ENCODE measurements at regions not wholly inside any gene's neighbourhood (a gene's known extent, or its start where the extent isn't known, plus 50 kb on each side); places are given as distances from the start of the nearest gene placed in this dataset.
"Not testable (repeated sequence)": the region's sequence is repeated elsewhere in the genome, so short reads cannot be mapped to it uniquely, and the experiment has no call there.

GRCh38 chr15:70516408-70517193 is 246.8 kb downstream of the UACA start:
- no peak for DNase-seq
- H3K27ac ChIP-seq: no peak overlapping the region
- H3K9me3 ChIP-seq (replicated peaks): 0 out of 2 replicates have a peak, but pooled peaks cover 4% of the 10 kb centered on the region
- no peaks in the 10 kb centered on the region for H3K36me3 ChIP-seq
- H3K27me3 ChIP-seq: no peaks in the 10 kb centered on the region
- H3K4me3 ChIP-seq: no peak overlapping the region
- no peaks in the 10 kb centered on the region for H3K4me1 ChIP-seq

DNA sequence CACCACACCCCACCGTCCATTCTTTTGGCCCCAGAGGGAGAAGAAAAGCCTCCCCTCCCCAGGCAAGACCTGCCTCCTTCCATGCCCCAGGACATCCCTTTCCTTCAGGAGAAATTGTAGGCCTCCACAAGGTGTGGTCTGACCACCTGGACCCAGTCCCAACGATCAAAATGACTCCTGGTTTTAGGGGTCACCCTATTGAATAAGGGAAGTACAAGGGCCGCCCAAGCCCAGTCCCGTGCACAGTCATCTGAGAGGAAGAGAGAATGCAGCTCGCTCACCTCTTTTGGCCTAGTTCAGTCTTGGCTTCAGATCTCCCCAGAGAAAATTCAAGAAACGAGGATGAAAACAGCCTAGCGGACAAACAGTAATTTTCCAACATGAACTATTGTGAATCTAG is 249.1 kb downstream of the UACA start:
- H3K4me1 ChIP-seq: peaks cover under 1% of the 10 kb centered on the region
- no peak for DNase-seq

DNA sequence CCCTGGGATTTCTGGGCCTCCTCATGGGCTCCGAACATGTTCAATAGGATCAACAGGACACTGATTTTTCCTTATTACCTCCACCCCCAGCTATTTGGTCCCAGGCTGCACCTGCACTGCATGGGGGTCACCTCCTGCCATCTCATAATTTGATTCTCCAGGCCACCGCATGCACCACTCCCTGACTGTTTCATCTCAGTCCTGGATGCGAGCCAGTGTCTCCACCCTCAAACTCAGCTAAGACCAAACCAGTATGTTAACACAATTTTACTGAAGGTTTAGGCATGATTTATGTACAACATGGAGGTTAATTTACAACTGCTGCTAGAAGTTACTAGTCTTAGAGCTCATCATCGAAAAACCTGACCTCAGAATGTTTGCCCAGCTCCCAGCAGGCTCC is 249.5 kb downstream of the UACA start:
- no peak overlapping the region for H3K27ac ChIP-seq
- no peak overlapping the region for H3K4me3 ChIP-seq
- H3K27me3 ChIP-seq: no peaks in the 10 kb centered on the region
- no peak for DNase-seq
- H3K36me3 ChIP-seq: no peaks in the 10 kb centered on the region
- H3K9me3 ChIP-seq (replicated peaks): peaks cover 13% of the 10 kb centered on the region
- peaks cover 5% of the 10 kb centered on the region for H3K4me1 ChIP-seq

More for the DNA sequence above, 249.1 kb downstream of the UACA start:
- H3K27ac ChIP-seq: no peak overlapping the region
- H3K27me3 ChIP-seq: no peaks in the 10 kb centered on the region
- H3K9me3 ChIP-seq (replicated peaks): peaks cover 13% of the 10 kb centered on the region
- no peak overlapping the region for H3K4me3 ChIP-seq
- H3K36me3 ChIP-seq: no peaks in the 10 kb centered on the region

- peaks cover 13% of the 10 kb centered on the region for H3K9me3 ChIP-seq (replicated peaks)
- H3K4me1 ChIP-seq: peaks cover 10% of the 10 kb centered on the region
- H3K4me3 ChIP-seq: no peak overlapping the region
- H3K27me3 ChIP-seq: no peaks in the 10 kb centered on the region
- no peaks in the 10 kb centered on the region for H3K36me3 ChIP-seq
- peak; percentile 81 to 90 for DNase-seq
- H3K27ac ChIP-seq: no peak overlapping the region
Observed at GRCh38 chr15:70512772-70513362, 250.5 kb downstream of the UACA start.

DNA sequence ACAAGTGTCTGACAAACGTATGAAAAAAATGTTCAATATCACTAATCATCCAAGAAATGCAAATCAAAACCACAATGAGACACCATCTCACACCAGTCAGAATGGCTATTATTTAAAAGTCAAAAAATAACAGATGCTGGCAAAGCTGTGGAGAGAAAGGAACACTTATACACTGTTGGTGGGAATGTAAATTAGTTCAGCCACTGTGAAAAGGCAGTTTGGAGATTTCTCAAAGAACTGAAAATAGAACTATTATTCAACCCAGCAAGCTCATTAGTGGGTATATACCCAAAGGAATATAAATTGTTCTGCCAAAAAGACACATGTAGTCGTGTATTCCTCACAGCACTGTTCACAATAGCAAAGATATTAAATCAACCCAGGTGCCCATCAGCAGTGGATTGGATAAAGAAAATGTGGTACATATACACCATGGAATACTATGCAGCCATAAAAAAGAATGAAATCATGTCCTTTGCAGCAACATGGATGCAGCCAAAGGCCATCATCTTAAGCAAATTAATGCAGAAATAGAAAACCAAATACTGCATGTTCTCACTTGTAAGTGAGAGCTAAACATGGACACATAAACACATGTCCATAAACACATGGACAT is 251.3 kb downstream of the UACA start:
- not testable (repeated sequence) for DNase-seq, H3K27ac ChIP-seq
- H3K4me1 ChIP-seq: peaks cover 10% of the 10 kb centered on the region

DNA sequence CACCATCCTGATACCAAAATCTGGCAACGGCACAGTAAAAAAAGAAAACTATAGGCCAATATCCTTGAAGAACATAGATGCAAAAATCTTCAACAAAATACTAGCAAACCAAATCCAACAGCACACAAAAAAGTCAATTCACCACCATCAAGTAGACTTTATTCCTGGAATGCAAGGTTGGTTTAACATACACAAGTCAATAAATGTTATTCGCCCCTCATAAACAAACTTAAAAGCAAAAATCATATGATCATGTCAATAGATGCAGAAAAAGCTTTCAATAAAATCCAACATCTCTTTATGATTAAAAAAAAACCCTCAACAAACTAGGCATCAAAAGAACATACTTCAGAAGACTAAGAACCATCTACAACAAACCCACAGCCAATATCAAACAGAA is 252.9 kb downstream of the UACA start:
- no peaks in the 10 kb centered on the region for H3K36me3 ChIP-seq
- H3K27ac ChIP-seq: no peak overlapping the region
- H3K9me3 ChIP-seq (replicated peaks): peaks cover 13% of the 10 kb centered on the region
- no peak for DNase-seq
- no peaks in the 10 kb centered on the region for H3K27me3 ChIP-seq
- peaks cover 18% of the 10 kb centered on the region for H3K4me1 ChIP-seq
- no peak overlapping the region for H3K4me3 ChIP-seq

More for the DNA sequence above, 251.3 kb downstream of the UACA start:
- not testable (repeated sequence) for H3K4me3 ChIP-seq, H3K27me3 ChIP-seq, H3K36me3 ChIP-seq
- H3K9me3 ChIP-seq (replicated peaks): peaks cover 13% of the 10 kb centered on the region

GRCh38 chr15:70509731-70510143 is 253.6 kb downstream of the UACA start:
- Histone ChIP-seq H3K4me1 (peaks cover 25% of the 10 kb centered on the region), H3K27me3 (no peaks in the 10 kb centered on the region), H3K4me3 (no peak overlapping the region), H3K27ac (no peak overlapping the region), H3K9me3 (replicated peaks) (peaks cover 13% of the 10 kb centered on the region), H3K36me3 (no peaks in the 10 kb centered on the region)
- no peak for DNase-seq

DNA sequence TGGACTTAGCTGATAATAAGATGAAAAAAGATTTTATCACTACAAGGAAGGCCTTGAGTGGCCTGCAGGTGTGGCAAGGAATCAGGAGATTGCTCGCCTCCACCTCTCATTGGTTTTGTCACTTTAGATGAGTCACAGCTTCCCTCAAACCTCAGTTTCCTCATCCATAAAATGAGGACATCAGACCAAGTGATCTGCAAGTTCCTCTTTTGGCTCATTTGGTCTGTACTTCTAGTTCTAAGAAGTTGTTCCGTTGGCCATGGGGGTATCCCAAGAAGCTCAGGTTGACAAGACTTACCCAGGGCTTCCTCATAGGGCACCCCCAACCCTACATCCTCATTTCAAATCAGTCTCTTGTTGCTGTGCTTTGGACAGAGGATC is 254.1 kb downstream of the UACA start:
- H3K4me1 ChIP-seq: peaks cover 30% of the 10 kb centered on the region
- peaks cover 13% of the 10 kb centered on the region for H3K9me3 ChIP-seq (replicated peaks)
- no peaks in the 10 kb centered on the region for H3K27me3 ChIP-seq
- H3K36me3 ChIP-seq: no peaks in the 10 kb centered on the region
- H3K27ac ChIP-seq: no peak overlapping the region
- no peak overlapping the region for H3K4me3 ChIP-seq
- no peak for DNase-seq

- H3K9me3 ChIP-seq (replicated peaks): peaks cover 13% of the 10 kb centered on the region
- no peaks in the 10 kb centered on the region for H3K27me3 ChIP-seq
- DNase-seq: peak; percentile 82 to 85
- no peak overlapping the region for H3K4me3 ChIP-seq
- H3K27ac ChIP-seq: no peak overlapping the region
- H3K4me1 ChIP-seq: peaks cover 35% of the 10 kb centered on the region
- no peaks in the 10 kb centered on the region for H3K36me3 ChIP-seq
Observed at GRCh38 chr15:70508561-70509281, 254.6 kb downstream of the UACA start.

DNA sequence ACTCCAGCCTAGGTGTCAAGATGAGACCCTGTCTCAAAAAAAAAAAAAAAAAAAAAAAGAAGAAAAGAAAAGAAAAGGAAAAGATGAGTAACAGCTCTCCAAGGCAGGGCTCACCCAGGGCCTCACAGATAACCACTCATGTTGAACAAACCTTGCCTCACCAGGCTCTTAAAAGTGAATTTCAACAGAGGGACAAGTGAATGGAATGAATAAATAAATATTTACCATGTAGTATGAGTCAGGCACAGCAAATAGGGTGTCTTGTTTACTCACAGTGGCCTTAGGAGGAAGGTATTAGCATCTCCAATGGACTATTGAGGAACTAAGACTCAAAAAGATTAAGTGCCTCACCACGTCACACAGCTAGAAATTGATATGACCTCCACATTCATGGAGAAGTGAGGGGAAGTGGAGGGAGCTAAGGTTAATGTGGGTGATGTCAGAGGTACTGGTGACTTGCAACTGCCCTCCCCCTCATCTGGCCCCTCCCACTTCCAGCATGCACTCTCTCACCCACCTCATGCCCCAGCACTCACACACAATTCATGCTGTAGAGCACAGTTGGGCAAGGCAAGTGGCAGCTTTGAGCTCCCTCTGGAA is 255.5 kb downstream of the UACA start:
- peaks cover 13% of the 10 kb centered on the region for H3K9me3 ChIP-seq (replicated peaks)
- no peaks in the 10 kb centered on the region for H3K36me3 ChIP-seq
- H3K4me1 ChIP-seq: peaks cover 39% of the 10 kb centered on the region
- H3K4me3 ChIP-seq: no peak overlapping the region
- peak in 1 of 2 experiments; percentile 40 for DNase-seq
- H3K27me3 ChIP-seq: no peaks in the 10 kb centered on the region
- H3K27ac ChIP-seq: no peak overlapping the region

DNA sequence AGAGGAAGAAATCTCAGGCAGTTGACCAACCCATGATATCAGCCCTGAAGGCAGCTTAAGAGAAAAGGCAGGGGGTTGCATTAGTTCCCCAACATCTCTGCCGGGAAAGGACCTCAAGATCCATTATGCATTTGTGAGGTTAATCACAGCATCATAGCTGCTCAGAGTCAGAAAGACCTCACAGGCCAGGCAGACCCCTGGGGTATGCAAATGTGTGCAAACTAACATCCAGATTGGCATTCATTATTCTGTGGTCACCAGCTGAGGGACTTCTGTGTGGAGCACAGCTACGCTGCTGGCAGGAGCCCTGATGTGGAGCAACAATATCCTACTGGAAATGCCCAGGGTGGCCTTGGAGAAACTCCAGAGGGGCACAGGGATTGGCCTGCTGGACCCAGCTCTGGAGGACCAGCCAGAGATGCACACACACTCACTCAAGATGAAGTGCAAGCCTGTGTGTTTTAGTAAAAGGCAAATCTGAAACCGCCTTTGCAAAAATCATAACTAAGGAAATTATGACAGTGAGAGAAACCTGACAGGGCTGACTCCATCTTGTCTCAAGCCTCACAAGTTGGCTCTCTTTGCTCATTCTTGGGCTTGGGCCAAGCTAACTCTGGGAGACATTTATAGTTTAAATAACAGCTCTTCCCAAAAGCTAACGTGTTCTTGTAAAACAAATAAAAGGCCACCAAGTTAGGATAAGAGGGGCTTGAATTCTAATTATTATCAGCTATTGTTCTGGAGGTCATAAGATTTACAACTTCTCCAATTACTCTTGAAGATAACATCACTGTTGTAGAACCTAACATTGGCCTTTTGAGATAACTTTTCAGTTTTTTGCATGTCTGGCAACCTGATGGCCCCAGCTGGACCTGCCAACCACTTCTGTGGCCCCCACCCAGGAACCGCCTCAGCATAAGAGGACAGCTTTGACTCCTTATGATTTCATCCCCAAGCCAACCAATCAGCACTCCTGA is 257.1 kb downstream of the UACA start:
- H3K27ac ChIP-seq: no peak overlapping the region
- H3K36me3 ChIP-seq: no peaks in the 10 kb centered on the region
- peaks cover 39% of the 10 kb centered on the region for H3K4me1 ChIP-seq
- H3K4me3 ChIP-seq: no peak overlapping the region
- no peak for DNase-seq
- no peaks in the 10 kb centered on the region for H3K27me3 ChIP-seq
- H3K9me3 ChIP-seq (replicated peaks): peaks cover 9% of the 10 kb centered on the region

- H3K4me1 ChIP-seq: peaks cover 39% of the 10 kb centered on the region
- no peaks in the 10 kb centered on the region for H3K36me3 ChIP-seq
- DNase-seq: peak; percentile 57 to 69
- H3K27me3 ChIP-seq: no peaks in the 10 kb centered on the region
- H3K27ac ChIP-seq: no peak overlapping the region
- H3K4me3 ChIP-seq: no peak overlapping the region
- peaks cover 4% of the 10 kb centered on the region for H3K9me3 ChIP-seq (replicated peaks)
Observed at GRCh38 chr15:70505411-70505919, 257.9 kb downstream of the UACA start.

- Histone ChIP-seq H3K27ac (no peak overlapping the region), H3K27me3 (no peaks in the 10 kb centered on the region), H3K4me1 (peaks cover 39% of the 10 kb centered on the region), H3K9me3 (replicated peaks) (no peaks in the 10 kb centered on the region; the same call in 1 of the 2 replicates), H3K4me3 (no peak overlapping the region), H3K36me3 (no peaks in the 10 kb centered on the region)
- no peak for DNase-seq
Observed at GRCh38 chr15:70504988-70505387, 258.4 kb downstream of the UACA start.
